Thyroid gland (tissue), 4 donors: ENCODE measurements at regions not wholly inside any gene's neighbourhood (a gene's known extent, or its start where the extent isn't known, plus 50 kb on each side); places are given as distances from the start of the nearest gene placed in this dataset.

ENCODE experiments used
- CTCF ChIP-seq, 6 experiments: fragments of 200-600 bp in 3 of 6; fragments of 450-650 bp in 3 of 6; sonication (generic) in 3 of 6; IDR thresholded peaks; one replicate each; pipeline ENCODE4 v1.5.1; 2016 to 2019; ENCODE audit warnings: antibody characterized with exemption in 6 of 6, mild to moderate bottlenecking in 2 of 6, inconsistent platforms in 1 of 6, moderate library complexity in 1 of 6
- POLR2A ChIP-seq, 2 donors: fragments of 450-650 bp; IDR thresholded peaks; one replicate each; pipeline ENCODE4 v1.6.1; 2017; ENCODE audit warnings: antibody characterized with exemption in 2 of 2, mild to moderate bottlenecking in 2 of 2, moderate library complexity in 1 of 2

GRCh38 chr7:142546452-142546851, 202.8 kb upstream of the PRSS1 start:
- TF ChIP-seq CTCF (IDR thresholded peaks at IDR 0.05) (no peak), POLR2A (IDR thresholded peaks at IDR 0.05) (no peak)
